ENCODE measurements at regions not wholly inside any gene's neighbourhood (a gene's known extent, or its start where the extent isn't known, plus 50 kb on each side); places are given as distances from the start of the nearest gene placed in this dataset.

DNA sequence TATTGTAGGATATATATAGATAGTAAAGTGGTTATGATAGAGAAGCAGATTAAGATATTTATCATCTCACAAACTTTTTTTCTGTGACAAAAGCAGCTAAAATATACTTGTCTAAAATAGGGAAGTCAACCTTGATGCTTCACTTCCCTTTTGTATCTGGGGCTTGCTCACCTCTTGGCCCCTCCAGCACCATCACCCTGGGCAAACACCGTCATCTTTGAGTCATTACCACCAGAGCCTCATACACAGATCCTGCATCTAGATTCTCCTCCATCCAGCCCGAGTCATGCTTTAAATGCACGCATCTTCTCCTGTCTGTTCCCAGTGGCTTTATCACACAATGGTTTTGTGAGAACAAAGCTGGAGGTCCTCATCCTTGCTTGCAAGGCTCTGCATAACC lies 1062.7 kb upstream of the EEF2KMT start:
- no peaks in the 10 kb centered on the region for H3K9me3 ChIP-seq (ENCODE audit: insufficient read depth, low read length)
- no peaks in the 10 kb centered on the region for H3K27me3 ChIP-seq (ENCODE audit: insufficient read depth, insufficient read length)
- DNase-seq (ENCODE audit: low read depth, low spot score): no peak
- no peaks in the 10 kb centered on the region for H3K36me3 ChIP-seq (ENCODE audit: insufficient read depth, insufficient read length, low read length)
- no peak overlapping the region for H3K9ac ChIP-seq (ENCODE audit: insufficient read length, low read depth)
- no peaks in the 10 kb centered on the region for H3K4me1 ChIP-seq (ENCODE audit: insufficient read depth, insufficient read length)
- no peak overlapping the region for H3K4me3 ChIP-seq (ENCODE audit: insufficient read length, low read depth)
- TF ChIP-seq YY1 (IDR thresholded peaks at IDR 0.05; ENCODE audit: insufficient read depth, insufficient read length) (no peak), SUZ12 (IDR thresholded peaks at IDR 0.05; ENCODE audit: extremely low read depth, insufficient read depth, insufficient read length) (no peak)

DNA sequence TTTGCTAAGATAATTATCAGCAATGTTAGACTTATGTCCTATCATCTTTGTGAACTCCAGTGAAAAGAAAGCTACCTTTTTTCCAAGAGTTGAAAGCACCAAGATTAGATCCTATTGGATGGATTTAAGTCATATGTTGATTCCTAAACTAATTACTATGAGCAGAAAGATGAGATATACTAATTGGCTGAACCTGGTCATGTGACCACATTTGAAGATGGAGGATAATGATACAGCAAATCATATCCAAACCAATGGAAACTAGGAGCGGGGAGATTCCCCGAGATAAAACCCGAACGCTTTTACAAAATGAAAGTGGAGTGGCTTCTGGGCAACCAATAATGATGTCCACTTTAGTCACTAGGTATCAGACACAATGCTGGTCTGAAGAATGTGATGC lies 1060.2 kb upstream of the EEF2KMT start:
- DNase-seq (ENCODE audit: low read depth, low spot score): no peak
- Histone ChIP-seq H3K4me1 (ENCODE audit: insufficient read depth, insufficient read length) (no peaks in the 10 kb centered on the region), H3K36me3 (ENCODE audit: insufficient read depth, insufficient read length, low read length) (no peaks in the 10 kb centered on the region), H3K4me3 (ENCODE audit: insufficient read length, low read depth) (no peak overlapping the region), H3K27me3 (ENCODE audit: insufficient read depth, insufficient read length) (no peaks in the 10 kb centered on the region), H3K9ac (ENCODE audit: insufficient read length, low read depth) (no peak overlapping the region), H3K9me3 (ENCODE audit: insufficient read depth, low read length) (no peaks in the 10 kb centered on the region)
- TF ChIP-seq SUZ12 (IDR thresholded peaks at IDR 0.05; ENCODE audit: extremely low read depth, insufficient read depth, insufficient read length) (no peak), YY1 (IDR thresholded peaks at IDR 0.05; ENCODE audit: insufficient read depth, insufficient read length) (no peak), ZNF274 (IDR thresholded peaks at IDR 0.05; ENCODE audit: low read depth, low read length) (no peak)

DNA sequence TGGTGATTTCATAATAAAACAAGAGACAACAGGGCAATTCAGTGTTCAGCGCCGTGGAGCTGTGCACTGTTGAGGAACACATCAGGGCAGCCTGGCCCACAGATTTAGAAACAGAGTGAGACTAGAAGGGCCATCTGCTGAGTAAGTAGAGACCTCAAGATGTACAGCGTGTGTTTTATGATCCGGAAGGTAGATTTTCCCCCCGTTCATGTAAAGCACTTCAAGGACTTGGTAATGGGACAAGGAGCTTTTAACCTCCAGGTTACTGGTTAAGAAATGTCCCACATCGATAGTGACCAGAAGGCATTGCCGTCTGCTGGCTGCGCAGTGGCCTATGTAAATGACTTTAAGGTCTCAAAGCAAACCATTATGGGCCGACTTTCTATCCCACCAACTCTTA lies 1057.7 kb upstream of the EEF2KMT start:
- no peaks in the 10 kb centered on the region for H3K27me3 ChIP-seq (ENCODE audit: insufficient read depth, insufficient read length)
- H3K4me1 ChIP-seq (ENCODE audit: insufficient read depth, insufficient read length): no peaks in the 10 kb centered on the region
- H3K9me3 ChIP-seq (ENCODE audit: insufficient read depth, low read length): no peaks in the 10 kb centered on the region
- no peak for TF ChIP-seq SUZ12 (IDR thresholded peaks at IDR 0.05; ENCODE audit: extremely low read depth, insufficient read depth, insufficient read length)
- TF ChIP-seq ZNF274 (IDR thresholded peaks at IDR 0.05; ENCODE audit: low read depth, low read length): no peak
- TF ChIP-seq YY1 (IDR thresholded peaks at IDR 0.05; ENCODE audit: insufficient read depth, insufficient read length): no peak
- no peaks in the 10 kb centered on the region for H3K36me3 ChIP-seq (ENCODE audit: insufficient read depth, insufficient read length, low read length)
- no peak for DNase-seq (ENCODE audit: low read depth, low spot score)
- no peak overlapping the region for H3K9ac ChIP-seq (ENCODE audit: insufficient read length, low read depth)
- H3K4me3 ChIP-seq (ENCODE audit: insufficient read length, low read depth): no peak overlapping the region

DNA sequence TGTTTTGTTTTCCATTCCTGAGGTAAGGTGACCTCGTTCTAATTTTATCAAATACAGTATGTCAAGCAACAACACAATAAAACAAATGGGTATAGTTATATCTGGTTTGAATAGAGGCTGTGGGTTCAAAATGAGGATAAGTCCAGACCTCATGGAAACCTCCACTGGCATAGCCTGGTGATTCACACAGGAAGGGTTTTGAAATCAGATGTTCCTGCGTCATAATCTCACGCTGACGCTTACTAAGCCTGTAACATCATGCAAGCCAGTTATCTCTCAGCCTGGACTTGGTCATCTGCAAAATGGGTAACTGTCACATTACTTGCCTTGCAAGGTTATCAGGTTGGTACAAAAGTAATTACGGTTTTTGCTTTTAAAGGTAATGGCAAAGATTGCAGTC lies 1056.3 kb upstream of the EEF2KMT start:
- H3K27me3 ChIP-seq (ENCODE audit: insufficient read depth, insufficient read length): no peaks in the 10 kb centered on the region
- no peaks in the 10 kb centered on the region for H3K4me1 ChIP-seq (ENCODE audit: insufficient read depth, insufficient read length)
- DNase-seq (ENCODE audit: low read depth, low spot score): no peak
- no peak overlapping the region for H3K9ac ChIP-seq (ENCODE audit: insufficient read length, low read depth)
- no peaks in the 10 kb centered on the region for H3K36me3 ChIP-seq (ENCODE audit: insufficient read depth, insufficient read length, low read length)
- TF ChIP-seq YY1 (IDR thresholded peaks at IDR 0.05; ENCODE audit: insufficient read depth, insufficient read length): no peak
- TF ChIP-seq SUZ12 (IDR thresholded peaks at IDR 0.05; ENCODE audit: extremely low read depth, insufficient read depth, insufficient read length): no peak
- TF ChIP-seq ZNF274 (IDR thresholded peaks at IDR 0.05; ENCODE audit: low read depth, low read length): no peak
- no peak overlapping the region for H3K4me3 ChIP-seq (ENCODE audit: insufficient read length, low read depth)
- no peaks in the 10 kb centered on the region for H3K9me3 ChIP-seq (ENCODE audit: insufficient read depth, low read length)

GRCh38 chr16:6149031-6149430 lies 1051.4 kb upstream of the EEF2KMT start:
- no peaks in the 10 kb centered on the region for H3K4me1 ChIP-seq (ENCODE audit: insufficient read depth, insufficient read length)
- DNase-seq (ENCODE audit: low read depth, low spot score): no peak
- TF ChIP-seq YY1 (IDR thresholded peaks at IDR 0.05; ENCODE audit: insufficient read depth, insufficient read length) (no peak), ZNF274 (IDR thresholded peaks at IDR 0.05; ENCODE audit: low read depth, low read length) (no peak), SUZ12 (IDR thresholded peaks at IDR 0.05; ENCODE audit: extremely low read depth, insufficient read depth, insufficient read length) (no peak)
- H3K27me3 ChIP-seq (ENCODE audit: insufficient read depth, insufficient read length): no peaks in the 10 kb centered on the region
- no peak overlapping the region for H3K4me3 ChIP-seq (ENCODE audit: insufficient read length, low read depth)
- H3K9ac ChIP-seq (ENCODE audit: insufficient read length, low read depth): no peak overlapping the region
- no peaks in the 10 kb centered on the region; the same call in 1 of the 2 replicates for H3K9me3 ChIP-seq (ENCODE audit: insufficient read depth, low read length)
- H3K36me3 ChIP-seq (ENCODE audit: insufficient read depth, insufficient read length, low read length): no peaks in the 10 kb centered on the region

DNA sequence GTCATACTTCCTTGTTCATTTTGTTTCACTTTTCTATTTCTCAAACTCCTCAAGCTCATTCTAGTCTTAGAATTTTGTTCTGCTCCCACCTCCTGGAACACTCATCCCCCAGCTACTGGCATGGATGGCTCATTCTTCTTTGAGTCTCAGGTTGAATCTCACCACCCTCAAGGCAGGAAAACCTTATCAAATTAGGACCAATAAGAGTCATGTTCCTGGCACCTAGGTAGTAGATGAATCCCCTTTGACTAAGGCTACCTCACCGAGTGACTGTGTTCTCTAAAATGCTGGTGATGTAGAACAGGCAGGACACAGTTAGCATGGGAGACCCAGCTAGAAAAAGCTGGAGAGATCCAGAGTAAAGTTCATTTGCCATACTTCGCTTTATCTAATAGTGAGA lies 1050.8 kb upstream of the EEF2KMT start:
- Histone ChIP-seq H3K27me3 (ENCODE audit: insufficient read depth, insufficient read length) (no peaks in the 10 kb centered on the region), H3K4me3 (ENCODE audit: insufficient read length, low read depth) (no peak overlapping the region), H3K36me3 (ENCODE audit: insufficient read depth, insufficient read length, low read length) (no peaks in the 10 kb centered on the region), H3K9me3 (ENCODE audit: insufficient read depth, low read length) (no peaks in the 10 kb centered on the region; the same call in 1 of the 2 replicates), H3K4me1 (ENCODE audit: insufficient read depth, insufficient read length) (no peaks in the 10 kb centered on the region), H3K9ac (ENCODE audit: insufficient read length, low read depth) (no peak overlapping the region)
- no peak for DNase-seq (ENCODE audit: low read depth, low spot score)
- no peak for TF ChIP-seq SUZ12 (IDR thresholded peaks at IDR 0.05; ENCODE audit: extremely low read depth, insufficient read depth, insufficient read length)
- TF ChIP-seq ZNF274 (IDR thresholded peaks at IDR 0.05; ENCODE audit: low read depth, low read length): no peak
- no peak for TF ChIP-seq YY1 (IDR thresholded peaks at IDR 0.05; ENCODE audit: insufficient read depth, insufficient read length)

- H3K27me3 ChIP-seq (ENCODE audit: insufficient read depth, insufficient read length): no peaks in the 10 kb centered on the region
- no peaks in the 10 kb centered on the region for H3K4me1 ChIP-seq (ENCODE audit: insufficient read depth, insufficient read length)
- no peak for TF ChIP-seq YY1 (IDR thresholded peaks at IDR 0.05; ENCODE audit: insufficient read depth, insufficient read length)
- no peak for TF ChIP-seq ZNF274 (IDR thresholded peaks at IDR 0.05; ENCODE audit: low read depth, low read length)
- no peak for TF ChIP-seq SUZ12 (IDR thresholded peaks at IDR 0.05; ENCODE audit: extremely low read depth, insufficient read depth, insufficient read length)
- H3K4me3 ChIP-seq (ENCODE audit: insufficient read length, low read depth): no peak overlapping the region
- H3K9ac ChIP-seq (ENCODE audit: insufficient read length, low read depth): no peak overlapping the region
- peak; percentile 28 for DNase-seq (ENCODE audit: low read depth, low spot score)
- no peaks in the 10 kb centered on the region for H3K36me3 ChIP-seq (ENCODE audit: insufficient read depth, insufficient read length, low read length)
- H3K9me3 ChIP-seq (ENCODE audit: insufficient read depth, low read length): no peaks in the 10 kb centered on the region; the same call in 1 of the 2 replicates
Measured at GRCh38 chr16:6146874-6147425, 1049.4 kb upstream of the EEF2KMT start.
